Kidney (tissue), 13 donors: ENCODE measurements at regions not wholly inside any gene's neighbourhood (a gene's known extent, or its start where the extent isn't known, plus 50 kb on each side); places are given as distances from the start of the nearest gene placed in this dataset.

Source experiments
- DNase-seq, 5 donors: peaks; one replicate each; pipeline ENCODE4 v3.0.0-alpha.2; 2013 to 2020
- FAIRE-seq: peaks from 2 replicates; lab custom pipeline; 2012; peaks lifted over from hg19 to GRCh38; lab: Jason Lieb, UNC
- H3K27ac ChIP-seq, 2 donors: one replicate each; pipeline ENCODE4 v1.7.0; 2013; ENCODE audit warnings: low read depth in 2 of 2, low read length in 2 of 2, inconsistent platforms in 1 of 2
- H3K27me3 ChIP-seq: one replicate; pipeline ENCODE4 v1.7.1; 2013; ENCODE audit warnings: low read length, inconsistent platforms; ENCODE audit not compliant: control insufficient read depth, insufficient read depth
- H3K36me3 ChIP-seq, 3 donors: one replicate each; pipeline versions ENCODE4 v1.7.0 to v1.7.1; 2013; ENCODE audit warnings: low read length in 3 of 3, control low read depth in 1 of 3, inconsistent platforms in 1 of 3; ENCODE audit not compliant: insufficient read depth in 3 of 3, control insufficient read depth in 2 of 3
- H3K4me1 ChIP-seq, 3 donors: one replicate each; pipeline versions ENCODE4 v1.7.0 to v1.7.1; 2013; ENCODE audit warnings: low read length in 3 of 3, inconsistent platforms in 1 of 3, low read depth in 1 of 3; ENCODE audit not compliant: control insufficient read depth in 2 of 3, insufficient read depth in 2 of 3
- H3K4me3 ChIP-seq, 3 donors: one replicate each; pipeline versions ENCODE4 v1.7.0 to v1.8.1; 2013; ENCODE audit warnings: low read length in 3 of 3, control low read depth in 1 of 3, inconsistent platforms in 1 of 3
- H3K9ac ChIP-seq, 3 donors: one replicate each; pipeline versions ENCODE4 v1.7.0 to v1.7.1; 2013; ENCODE audit warnings: low read length in 3 of 3, control low read depth in 1 of 3, inconsistent platforms in 1 of 3
- H3K9me3 ChIP-seq, 3 donors: one replicate each; pipeline versions ENCODE4 v1.7.0 to v1.7.1; 2013; ENCODE audit warnings: low read length in 3 of 3, control low read depth in 1 of 3, inconsistent platforms in 1 of 3; ENCODE audit not compliant: control insufficient read depth in 2 of 3, insufficient read depth in 1 of 3
- CTCF ChIP-seq: IDR thresholded peaks from 3 replicates; pipeline ENCODE4 v1.5.1; 2012; ENCODE audit warnings: mild to moderate bottlenecking, moderate library complexity, borderline replicate concordance; ENCODE audit not compliant: insufficient read depth; ENCODE audit errors: extremely low read depth
- intact Hi-C: fragments of 100-400 bp; cut with DNase I; formaldehyde crosslinking; loops from one replicate; pipeline ENCODE4 v1.11.1; 2022
- donor health status: control.
- donor health status: control.
- donor health status: control.
- donor health status: control.
- donor health status: control.
- donor health status: DM: yes; HTN: yes; CAD: no.
- donor health status: Normal renal cell carcinoma (clear cell type).

DNA sequence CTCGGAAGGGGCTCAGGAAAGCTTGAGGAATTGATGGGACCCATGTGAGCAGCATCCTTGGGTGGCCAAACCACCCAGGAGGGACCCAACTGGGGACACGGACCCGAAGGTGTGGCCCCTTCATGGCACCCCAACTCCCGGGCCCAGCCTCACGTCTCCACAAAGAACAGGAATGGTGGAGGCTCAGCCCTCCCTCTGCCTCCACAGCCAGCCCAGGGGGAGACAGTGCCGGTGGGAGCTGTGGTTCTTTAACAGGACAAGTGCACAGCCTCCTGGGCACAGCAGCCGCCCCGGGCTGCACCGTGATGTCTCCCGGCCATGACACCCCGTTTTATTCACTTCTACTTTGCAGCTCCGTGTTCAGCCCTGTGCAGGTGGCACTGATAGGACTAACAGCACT, 587.2 kb downstream of the BRD1 start:
- no peak for FAIRE-seq
- no peaks in the 10 kb centered on the region for H3K4me1 ChIP-seq
- H3K9ac ChIP-seq: no peak overlapping the region
- H3K27me3 ChIP-seq: no peaks in the 10 kb centered on the region
- no peaks in the 10 kb centered on the region for H3K36me3 ChIP-seq
- no peak overlapping the region for H3K4me3 ChIP-seq
- intact Hi-C loops: no loop called here
- no peaks in the 10 kb centered on the region for H3K9me3 ChIP-seq
- DNase-seq: peak in 1 of 5 donors; percentile 61
- H3K27ac ChIP-seq: no peak overlapping the region
- TF ChIP-seq CTCF: no peak

GRCh38 chr22:49240016-49240380, 587.7 kb downstream of the BRD1 start:
- H3K27ac ChIP-seq: no peak overlapping the region

DNA sequence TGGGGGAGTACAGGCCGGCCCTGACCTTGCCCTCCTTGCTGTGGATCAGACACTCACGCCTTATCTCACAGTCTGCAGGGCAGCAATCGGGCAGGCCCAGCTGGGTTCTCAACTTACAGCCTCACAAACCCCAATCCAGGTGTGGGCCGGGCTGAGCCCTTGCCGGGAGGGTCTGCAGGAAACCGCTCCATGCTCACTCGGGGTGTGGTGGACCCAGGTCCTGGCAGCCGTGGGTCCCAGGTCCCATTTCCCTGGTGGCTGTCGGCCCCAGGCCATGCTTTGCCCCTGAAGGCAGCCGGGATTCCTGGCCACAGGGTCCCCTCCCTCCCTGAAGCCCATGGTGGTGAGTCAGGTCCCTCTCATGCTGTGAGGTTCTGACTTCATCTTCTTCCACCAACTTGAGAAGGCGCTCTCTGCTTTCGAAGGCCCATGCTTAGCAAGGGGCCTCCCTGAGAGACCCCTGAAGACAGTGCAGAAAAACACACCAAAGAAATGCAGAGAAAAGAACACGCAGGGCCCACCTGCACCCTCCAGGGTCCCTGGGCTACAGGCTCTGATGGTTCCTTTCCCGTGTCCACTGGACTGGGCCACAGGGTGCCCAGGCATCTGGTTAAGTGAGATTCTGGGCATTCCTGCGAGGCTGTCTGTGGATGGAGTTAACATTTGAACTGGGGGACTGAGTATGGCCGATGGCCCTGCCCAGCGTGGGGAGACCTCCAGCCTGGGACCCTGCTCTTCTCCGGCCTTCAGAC, 588.2 kb downstream of the BRD1 start:
- H3K27ac ChIP-seq: no peak overlapping the region
- no peaks in the 10 kb centered on the region for H3K36me3 ChIP-seq
- intact Hi-C loops: no loop called here
- H3K4me3 ChIP-seq: no peak overlapping the region
- TF ChIP-seq CTCF: no peak
- no peaks in the 10 kb centered on the region for H3K4me1 ChIP-seq
- H3K9me3 ChIP-seq: no peaks in the 10 kb centered on the region
- DNase-seq (peak in 1 of 5 donors; percentile 67), FAIRE-seq (no peak)
- no peaks in the 10 kb centered on the region for H3K27me3 ChIP-seq
- no peak overlapping the region for H3K9ac ChIP-seq

More at GRCh38 chr22:49240016-49240380, 587.7 kb downstream of the BRD1 start:
- H3K9ac ChIP-seq: no peak overlapping the region
- TF ChIP-seq CTCF: no peak
- H3K36me3 ChIP-seq: no peaks in the 10 kb centered on the region
- peak in 1 of 5 donors; percentile 35 for DNase-seq
- intact Hi-C loops: no loop called here
- no peaks in the 10 kb centered on the region for H3K27me3 ChIP-seq
- no peaks in the 10 kb centered on the region for H3K4me1 ChIP-seq
- H3K9me3 ChIP-seq: no peaks in the 10 kb centered on the region
- no peak overlapping the region for H3K4me3 ChIP-seq
- FAIRE-seq: no peak
